Sciatic nerve (tissue), 2 donors: ENCODE measurements at regions not wholly inside any gene's neighbourhood (a gene's known extent, or its start where the extent isn't known, plus 50 kb on each side); places are given as distances from the start of the nearest gene placed in this dataset.

Experiments used
- ATAC-seq: fragments of 200-7000 bp; cut with Tn5 transposase; one replicate; pipeline ENCODE4 v1.9.1; 2020; ENCODE audit warnings: mild to moderate bottlenecking, moderate library complexity
- DNase-seq: peaks from one replicate; pipeline ENCODE4 v3.0.0-alpha.2; 2020; ENCODE audit warnings: low spot score
- intact Hi-C: fragments of 100-400 bp; cut with DNase I; formaldehyde crosslinking; loops from one replicate; pipeline ENCODE4 v1.14.2; 2022
- donor health status: DM: no; HTN: no; CAD: no.
- donor health status: DM: no; HTN: no; CAD: no.

DNA sequence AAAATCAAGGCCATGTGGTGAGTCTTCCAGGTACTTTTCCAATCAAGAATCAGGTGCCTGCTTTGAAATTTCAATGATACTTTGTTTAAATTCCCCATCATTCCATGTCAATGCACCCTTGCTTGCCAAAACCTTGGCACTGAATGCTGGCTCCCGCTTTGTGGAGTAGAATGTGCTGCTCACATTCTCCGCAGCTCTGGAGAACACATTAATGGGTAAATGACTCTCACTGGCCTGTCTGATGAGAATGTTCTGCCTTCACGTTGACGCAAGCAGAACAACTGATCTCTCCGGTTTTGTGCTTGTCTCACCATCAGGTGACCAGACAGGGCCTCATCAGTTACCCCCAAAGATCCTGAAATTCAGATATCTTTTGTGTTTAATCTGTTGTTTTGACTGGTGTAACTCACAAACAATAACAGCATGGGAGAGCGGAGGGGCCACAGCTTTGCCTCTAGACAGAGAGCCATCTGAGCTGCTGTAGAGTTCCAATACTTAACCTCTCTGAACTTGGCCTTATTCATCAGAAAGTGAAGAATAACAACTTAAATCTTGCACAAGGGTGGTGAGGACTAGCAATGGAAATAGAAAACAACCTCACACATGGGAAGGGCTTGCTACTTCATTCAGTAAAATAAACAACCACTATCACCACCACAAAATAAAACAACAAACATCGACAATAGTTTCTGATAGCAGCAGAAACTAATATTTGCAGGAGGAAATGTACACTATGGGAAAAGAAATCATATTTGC lies 276.9 kb upstream of the IGFBP3 start:
- no peak for ATAC-seq
- intact Hi-C loops: no loop called here
- no peak for DNase-seq

DNA sequence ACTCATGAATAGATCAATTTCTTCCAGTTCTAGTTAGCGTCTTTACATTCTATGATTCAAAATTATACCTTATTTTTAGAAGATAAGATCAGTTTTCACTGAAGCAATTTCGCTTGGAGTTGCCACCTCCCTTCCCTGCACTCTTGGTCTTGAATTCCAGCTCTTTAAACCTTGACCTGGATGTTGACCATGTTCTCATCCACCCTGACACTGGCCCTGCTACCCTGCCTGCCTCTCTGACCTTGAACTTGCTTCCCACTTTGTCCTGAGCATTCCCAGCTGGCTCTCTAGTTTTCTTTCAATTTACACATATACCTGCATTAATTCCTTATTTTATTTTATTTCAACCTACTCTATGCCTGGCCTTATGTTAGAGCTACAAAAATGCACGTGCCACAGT lies 274.9 kb upstream of the IGFBP3 start:
- ATAC-seq (no peak), DNase-seq (no peak)
- intact Hi-C loops: no loop called here

DNA sequence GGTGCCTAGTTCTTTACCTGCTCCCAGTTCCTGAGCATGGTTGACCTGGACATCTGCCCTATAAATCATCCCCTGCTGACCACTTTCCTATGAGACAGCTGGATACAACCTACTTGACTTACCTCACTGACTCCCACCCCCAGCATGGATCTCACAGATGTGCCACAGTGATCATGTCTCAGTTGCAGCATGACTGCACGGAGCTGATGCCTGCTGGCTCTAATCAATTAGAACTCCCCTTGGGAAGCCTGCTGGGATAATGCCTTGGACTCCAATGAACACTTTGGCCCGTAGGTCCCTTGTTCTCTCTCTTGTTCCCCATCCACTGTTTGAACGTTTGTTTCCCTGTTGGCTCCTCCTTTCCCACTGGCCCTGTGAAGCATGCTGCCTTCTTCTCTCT lies 271.2 kb upstream of the IGFBP3 start:
- intact Hi-C loops: no loop called here
- no peak for DNase-seq
- no peak for ATAC-seq

DNA sequence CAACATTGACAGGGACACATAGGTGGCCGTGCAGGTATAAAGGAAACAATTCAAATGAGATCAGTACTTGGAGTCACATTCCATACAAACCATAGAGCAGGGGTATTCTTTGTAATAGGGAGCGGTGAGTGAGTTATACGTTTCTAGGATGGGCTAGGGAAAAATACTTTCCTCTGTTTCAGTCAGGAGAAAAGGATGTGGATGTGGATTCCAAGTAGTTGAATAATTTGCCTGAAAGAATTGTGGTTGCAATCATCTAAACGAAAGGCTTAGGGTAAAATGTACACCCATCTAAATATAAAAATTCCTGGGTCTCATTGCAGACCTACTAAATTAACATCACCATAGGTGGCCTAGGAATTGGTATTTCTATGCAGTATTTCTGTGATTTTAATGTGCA lies 270.7 kb upstream of the IGFBP3 start:
- ATAC-seq (no peak), DNase-seq (no peak)
- intact Hi-C loops: no loop called here

DNA sequence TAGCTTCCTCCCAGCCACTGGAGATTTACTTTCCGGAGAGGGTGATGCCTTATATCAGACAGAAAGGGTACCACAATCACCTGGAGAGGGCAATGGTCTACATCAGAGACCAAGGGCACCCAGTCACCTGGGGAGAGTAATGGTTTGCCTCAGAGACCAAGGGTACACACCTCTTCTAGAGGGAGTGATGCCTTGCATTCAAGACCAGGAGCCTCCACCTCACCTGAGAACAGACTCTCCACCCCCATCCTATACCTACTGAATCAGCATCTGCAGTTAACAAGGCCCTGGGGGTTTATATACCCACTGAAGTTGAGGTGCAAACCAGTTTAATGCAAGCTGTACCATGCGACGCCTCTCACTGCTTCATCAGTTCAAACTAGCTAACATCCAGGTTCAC lies 270.2 kb upstream of the IGFBP3 start:
- ATAC-seq: no peak
- intact Hi-C loops: no loop called here
- DNase-seq: no peak

DNA sequence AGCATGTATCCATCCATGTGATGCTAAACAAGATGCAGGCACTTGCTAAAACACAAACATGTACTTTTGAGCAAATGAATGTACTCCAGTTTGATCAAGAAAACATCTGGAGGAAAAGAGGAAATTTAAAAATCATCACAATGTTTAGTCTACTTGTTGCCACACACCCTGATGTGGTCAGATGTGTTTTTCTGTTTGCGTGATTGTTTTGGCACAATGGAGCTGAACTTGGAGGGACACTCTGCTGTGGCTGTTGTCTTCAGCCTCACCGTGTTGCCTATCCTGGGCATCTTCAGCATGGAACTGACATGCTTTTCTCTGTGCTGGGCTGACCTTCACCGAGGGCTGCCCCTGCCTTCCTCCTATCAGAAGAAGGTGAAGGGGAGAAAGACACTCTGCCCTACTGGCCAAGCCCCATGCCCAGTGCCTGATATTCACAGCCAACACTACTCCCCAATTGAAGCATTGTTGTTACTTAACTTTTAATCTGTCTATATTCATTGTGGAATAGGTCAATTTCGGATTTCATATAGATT lies 268.3 kb upstream of the IGFBP3 start:
- DNase-seq: no peak
- no peak for ATAC-seq
- intact Hi-C loops: no loop called here

DNA sequence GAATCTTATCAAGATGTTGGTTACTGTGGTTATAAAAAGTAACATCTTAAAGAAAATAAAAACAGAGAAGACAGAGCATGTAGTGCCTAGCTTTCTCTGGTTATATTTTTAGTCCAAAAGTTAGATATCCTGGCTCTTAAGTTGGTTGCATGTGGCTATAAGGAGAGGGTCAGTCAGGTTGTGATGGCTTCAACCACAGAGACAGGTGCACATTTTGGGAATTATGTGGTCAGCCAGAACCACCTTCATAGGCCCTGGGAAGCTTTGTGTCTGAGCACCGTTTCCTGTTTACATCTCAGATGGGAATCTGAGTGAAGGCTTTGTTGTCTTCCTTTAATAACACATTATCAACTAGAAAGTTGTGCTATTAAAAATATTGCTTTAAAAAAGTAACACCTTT lies 265.1 kb upstream of the IGFBP3 start:
- no peak for ATAC-seq

DNA sequence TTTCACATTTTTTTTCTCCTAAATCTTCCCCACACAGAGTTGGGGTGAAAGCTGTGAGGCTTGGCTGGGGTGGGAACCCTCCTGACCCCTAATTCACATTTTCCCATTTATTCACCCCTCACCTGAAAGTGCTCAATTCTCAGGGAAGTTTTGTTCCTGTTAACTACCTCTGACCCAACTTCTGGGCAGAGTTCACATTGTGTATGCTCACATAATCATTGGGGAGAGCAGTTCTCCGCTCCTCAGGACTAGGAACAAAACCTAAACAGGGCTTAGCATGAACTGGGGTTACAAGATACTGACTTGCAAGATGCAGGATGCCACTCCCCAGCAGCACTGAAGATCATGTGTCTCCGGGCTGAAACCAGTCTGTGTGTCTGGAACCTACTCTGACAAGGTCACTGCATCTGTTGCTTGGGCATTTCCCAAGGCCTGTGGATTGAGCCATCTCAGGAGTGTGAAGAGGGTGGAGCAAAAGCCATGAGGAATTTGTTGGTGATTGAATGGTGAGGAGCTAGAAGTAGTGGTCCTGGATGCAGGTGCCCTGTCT lies 258.1 kb upstream of the IGFBP3 start:
- no peak for ATAC-seq
- DNase-seq: no peak
- intact Hi-C loops: loop anchor here (10.0 kb wide), 1 partner anchor 804 kb away; no protein-coding TSS in a partner anchor

More for the DNA sequence above, 265.1 kb upstream of the IGFBP3 start:
- intact Hi-C loops: no loop called here
- no peak for DNase-seq

DNA sequence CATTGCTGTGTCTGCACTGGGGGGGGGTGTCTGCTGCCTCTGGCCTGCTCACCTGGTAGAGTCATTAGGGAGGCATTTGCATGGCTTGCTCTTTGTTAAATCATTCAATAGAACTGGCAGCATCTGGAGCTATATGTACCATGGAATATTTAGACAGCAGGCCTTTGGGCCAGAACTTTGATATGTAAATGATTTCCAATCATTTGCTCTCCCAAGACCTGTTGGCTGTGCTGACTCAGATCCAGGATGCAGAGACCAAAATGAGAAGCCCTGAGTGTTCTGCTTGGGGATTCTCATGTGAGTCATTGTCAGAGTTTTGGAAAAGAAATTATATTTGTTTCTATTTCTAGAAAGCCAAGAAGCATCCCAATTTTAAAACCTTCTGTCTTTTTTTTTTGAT lies 257.6 kb upstream of the IGFBP3 start:
- ATAC-seq (no peak), DNase-seq (no peak)
- intact Hi-C loops: loop anchor here (10.0 kb wide), 1 partner anchor 804 kb away; no protein-coding TSS in a partner anchor

DNA sequence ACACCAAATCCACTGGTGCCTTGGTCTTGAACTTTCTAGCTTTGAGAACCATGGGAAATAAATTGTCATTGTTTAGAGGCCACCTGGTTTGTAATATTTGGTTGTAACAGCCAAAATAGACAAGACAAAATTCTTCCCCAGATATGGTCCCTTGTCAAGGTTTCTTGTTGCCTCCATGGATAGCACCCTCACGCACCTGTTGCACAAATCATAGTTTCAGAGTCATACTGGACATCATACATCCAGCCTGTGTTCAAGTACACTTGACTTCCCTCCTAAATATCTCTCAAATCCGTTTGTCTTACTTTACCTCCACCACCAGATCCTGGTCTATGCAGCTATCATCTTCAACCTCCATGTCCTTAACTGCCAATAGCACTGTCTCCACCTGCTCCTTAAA lies 256.7 kb upstream of the IGFBP3 start:
- DNase-seq (no peak), ATAC-seq (no peak)
- intact Hi-C loops: loop anchor here (10.0 kb wide), 1 partner anchor 803 kb away; no protein-coding TSS in a partner anchor

DNA sequence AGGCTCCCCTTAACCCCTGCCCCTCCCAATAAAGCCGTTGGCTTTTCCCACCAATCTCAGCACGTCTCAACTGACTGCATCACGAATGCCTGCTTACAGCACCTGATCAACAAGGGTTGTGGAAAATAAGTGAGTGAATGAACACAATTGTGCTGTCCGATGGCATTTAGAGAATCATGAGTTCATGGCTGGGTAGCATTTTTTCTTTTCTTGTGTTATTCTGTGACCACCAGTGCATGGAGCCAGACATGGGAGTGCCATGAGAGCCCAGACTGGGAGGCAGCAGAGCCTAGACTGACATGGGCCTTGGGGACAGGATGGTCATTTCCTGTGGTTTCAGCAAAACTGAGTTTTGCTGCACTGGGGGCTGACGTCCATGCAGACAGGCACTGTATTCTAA lies 254.1 kb upstream of the IGFBP3 start:
- ATAC-seq (no peak), DNase-seq (no peak)
- intact Hi-C loops: loop anchor here (10.0 kb wide), 1 partner anchor 800 kb away; no protein-coding TSS in a partner anchor

DNA sequence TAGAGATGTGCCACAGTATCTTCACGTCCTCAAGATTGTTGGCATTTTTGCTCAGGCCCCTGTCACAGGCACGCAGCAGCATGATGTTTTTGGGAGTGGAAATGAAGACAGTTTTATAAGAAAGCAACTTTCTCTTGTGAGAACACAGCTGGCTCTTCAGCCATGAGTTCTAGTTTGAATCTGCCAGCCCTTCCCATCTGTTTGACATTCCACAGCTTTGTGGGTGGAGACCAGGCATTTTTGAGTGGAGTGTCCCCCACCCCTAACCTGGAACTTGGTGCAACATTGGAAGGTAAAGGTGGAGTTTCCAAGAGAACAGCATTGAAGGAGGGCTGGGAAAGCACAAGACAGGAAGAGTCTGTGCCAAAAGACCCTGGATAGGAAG lies 253.1 kb upstream of the IGFBP3 start:
- intact Hi-C loops: loop anchor here (10.0 kb wide), 1 partner anchor 799 kb away; no protein-coding TSS in a partner anchor

DNA sequence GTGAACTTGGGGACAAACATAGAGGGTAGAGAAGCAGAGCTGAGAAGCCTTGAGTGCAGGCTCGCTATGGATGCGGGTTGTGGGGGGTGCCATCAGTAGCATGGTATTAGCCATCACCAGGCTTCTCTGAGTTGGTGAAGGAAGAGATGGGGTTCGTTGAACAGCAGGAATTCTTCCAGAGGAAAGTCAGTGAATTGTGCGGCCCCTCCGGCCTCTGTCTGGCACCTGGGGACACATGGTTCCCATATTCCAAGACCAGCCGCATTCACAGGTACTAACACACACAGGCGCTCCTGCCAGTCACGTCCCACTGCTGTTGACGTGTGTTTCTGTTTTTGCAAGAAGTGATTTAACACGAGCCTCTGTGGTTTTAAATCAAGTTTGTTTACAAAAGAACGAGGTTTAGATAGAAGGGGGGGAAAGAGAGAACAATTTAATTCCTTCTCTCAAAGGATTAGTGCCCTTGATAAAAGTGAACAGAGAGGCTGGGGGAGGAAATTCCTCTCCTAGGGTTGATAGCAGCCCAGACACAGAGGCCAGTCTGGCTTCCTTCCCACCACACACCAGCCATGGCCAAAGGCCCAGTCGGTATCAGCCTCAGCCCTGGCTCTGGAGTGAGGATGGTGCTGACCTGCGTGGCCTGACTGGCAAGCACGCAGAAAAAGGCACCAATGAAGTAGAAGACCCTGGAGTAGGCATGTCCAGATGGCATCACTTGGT lies 252.6 kb upstream of the IGFBP3 start:
- DNase-seq (no peak), ATAC-seq (peak; percentile 74)
- intact Hi-C loops: loop anchor here (10.0 kb wide), 1 partner anchor 799 kb away; no protein-coding TSS in a partner anchor

More for the DNA sequence above, 253.1 kb upstream of the IGFBP3 start:
- no peak for DNase-seq
- peak; percentile 39 for ATAC-seq

DNA sequence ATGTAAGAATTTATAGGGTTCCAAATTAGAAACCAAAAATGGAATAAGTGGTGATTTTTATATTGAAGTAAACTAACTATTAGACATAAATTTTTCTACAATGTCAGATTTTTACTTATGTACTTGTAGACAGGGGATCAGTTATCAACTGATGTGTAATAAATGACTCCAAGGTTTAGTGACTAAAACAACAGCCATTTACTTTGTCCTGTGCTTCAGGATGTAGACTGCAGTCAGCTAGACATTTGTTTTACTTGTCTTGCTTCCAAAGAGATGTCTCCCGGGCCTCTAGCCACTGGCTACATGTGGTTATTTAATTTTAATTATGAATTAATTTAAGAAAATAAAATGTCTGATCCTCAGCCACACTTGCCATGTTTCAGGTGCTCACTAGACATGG lies 249.7 kb upstream of the IGFBP3 start:
- intact Hi-C loops: loop anchor here (10.0 kb wide), 1 partner anchor 796 kb away; no protein-coding TSS in a partner anchor
- DNase-seq (no peak), ATAC-seq (no peak)

DNA sequence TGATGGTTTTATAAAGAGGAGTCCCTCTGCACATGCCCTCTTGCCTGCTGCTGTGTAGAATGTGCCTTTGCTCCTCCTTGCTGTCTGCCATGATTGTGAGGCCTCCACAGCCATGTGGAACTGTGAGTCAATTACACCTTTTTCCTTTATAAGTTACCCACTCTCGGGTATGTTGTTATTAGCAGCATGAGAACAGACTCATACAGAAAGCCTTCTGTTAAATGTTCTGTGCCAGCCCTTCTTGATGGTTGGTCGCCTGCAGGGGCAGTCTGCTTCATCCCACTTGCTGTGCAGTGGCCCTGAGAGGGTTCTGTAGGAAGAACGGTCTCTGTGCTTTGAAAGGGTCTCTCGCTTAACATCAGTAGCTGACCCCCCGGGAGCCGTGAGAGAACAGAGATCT lies 248.9 kb upstream of the IGFBP3 start:
- ATAC-seq (no peak), DNase-seq (no peak)
- intact Hi-C loops: loop anchor here (10.0 kb wide), 1 partner anchor 795 kb away; no protein-coding TSS in a partner anchor

DNA sequence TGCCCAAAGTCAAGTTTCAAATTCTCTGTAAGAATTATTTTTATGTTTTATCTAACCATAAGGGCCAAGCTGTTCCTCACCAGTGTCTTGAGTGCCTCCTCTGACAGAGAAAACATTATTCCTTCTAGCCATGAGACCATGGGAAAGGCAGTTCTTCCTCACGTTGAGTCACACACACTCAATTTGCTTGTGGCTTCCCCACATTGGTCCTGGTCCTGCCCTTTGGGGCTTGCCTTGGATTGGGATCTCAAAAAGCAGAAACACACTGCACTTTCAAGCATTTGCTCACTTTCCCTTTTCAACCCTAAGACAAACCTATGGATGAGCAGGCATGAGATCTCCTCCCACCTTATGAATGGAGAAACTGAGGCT lies 248.3 kb upstream of the IGFBP3 start:
- no peak for ATAC-seq
- DNase-seq: no peak
- intact Hi-C loops: no loop called here

DNA sequence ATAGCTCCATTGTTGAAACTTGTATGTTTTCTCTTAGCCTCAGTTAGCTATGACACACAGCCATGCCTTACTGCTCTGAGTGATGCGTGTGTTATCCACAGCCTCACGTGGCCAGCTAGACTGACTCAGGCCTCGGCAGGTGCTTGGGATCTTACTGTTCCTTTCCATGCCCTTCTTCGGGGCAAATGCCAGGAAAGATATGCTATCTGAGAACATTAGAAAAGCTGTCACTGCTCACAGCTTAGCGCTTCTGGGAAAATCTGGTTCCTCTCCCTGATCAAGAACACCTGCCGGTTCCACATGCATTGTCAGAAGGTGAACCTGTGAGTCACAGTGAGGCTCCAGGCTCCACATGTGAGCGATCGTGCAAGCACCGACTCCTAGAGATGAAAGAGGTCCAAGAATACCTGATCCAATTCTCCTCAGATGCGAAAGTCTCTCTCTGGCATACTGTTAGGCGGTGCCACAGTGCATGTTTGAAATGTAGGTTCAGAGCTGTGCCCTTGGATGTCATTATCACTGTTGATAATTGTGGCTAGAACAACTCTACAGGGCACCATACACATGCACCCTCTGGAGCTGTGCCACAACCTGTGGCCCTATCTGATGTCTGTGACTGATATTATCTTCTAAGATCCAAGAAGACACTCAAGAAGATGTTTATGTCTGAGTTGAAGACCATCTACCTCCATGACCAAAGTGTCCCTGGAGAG lies 247.8 kb upstream of the IGFBP3 start:
- intact Hi-C loops: no loop called here
- DNase-seq: no peak
- no peak for ATAC-seq

DNA sequence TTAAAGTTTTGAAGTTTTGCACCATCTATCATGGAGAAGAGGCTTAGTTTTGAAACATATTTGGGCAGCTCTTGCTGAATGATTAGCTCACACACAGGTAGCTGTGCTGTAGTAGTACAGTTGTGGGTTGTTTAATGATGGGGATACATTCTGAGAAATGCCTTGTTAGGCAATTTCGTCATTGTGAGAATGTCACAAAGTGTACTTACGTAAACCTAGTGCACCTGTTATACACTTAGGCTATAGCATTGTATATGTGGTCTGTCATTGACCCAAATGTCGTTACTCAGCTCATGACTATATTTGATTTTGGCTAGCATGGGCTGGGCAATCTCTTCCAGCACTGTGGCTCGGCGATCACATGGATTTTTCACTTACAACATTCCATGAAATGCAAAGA lies 247.2 kb upstream of the IGFBP3 start:
- no peak for ATAC-seq
- intact Hi-C loops: no loop called here
- no peak for DNase-seq

DNA sequence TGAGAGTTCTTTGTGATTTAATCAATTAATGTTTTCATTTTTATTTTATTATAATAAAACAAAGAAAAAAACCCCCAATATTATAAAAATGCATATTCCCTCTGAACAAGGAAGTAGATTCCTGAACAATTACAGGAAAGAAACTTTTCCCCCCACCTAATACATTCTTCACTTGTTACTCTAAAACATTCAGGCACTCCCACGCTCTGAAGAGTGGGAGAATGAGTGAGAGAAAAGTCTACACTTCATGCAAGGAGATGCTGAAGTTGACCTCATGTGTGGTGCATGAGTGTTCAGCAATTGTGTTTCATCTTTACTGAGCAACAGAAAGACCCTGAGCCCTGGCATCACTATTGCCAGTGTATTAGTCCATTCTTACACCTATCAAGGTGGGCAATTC lies 244.2 kb upstream of the IGFBP3 start:
- intact Hi-C loops: no loop called here
- DNase-seq (no peak), ATAC-seq (no peak)
